ENCODE measurements at regions not wholly inside any gene's neighbourhood (a gene's known extent, or its start where the extent isn't known, plus 50 kb on each side); places are given as distances from the start of the nearest gene placed in this dataset.

GRCh38 chr9:95588724-95589588 is 72.2 kb upstream of the PTCH1 start:
- H3K27me3 ChIP-seq (ENCODE audit: control insufficient read depth, insufficient read depth, low read length): no peaks in the 10 kb centered on the region
- no peaks in the 10 kb centered on the region for H3K36me3 ChIP-seq (ENCODE audit: control insufficient read depth, insufficient read depth, low read length)
- no peak for DNase-seq (ENCODE audit: low read depth, low spot score)
- no peak overlapping the region for H3K27ac ChIP-seq (ENCODE audit: low read length)
- H3K9me3 ChIP-seq (ENCODE audit: control insufficient read depth, insufficient read depth, low read length): no peaks in the 10 kb centered on the region
- no CpG with 5 or more reads among the region's 9 CpGs for WGBS (ENCODE audit: insufficient coverage, insufficient read length)
- no peak overlapping the region for H3K4me3 ChIP-seq (ENCODE audit: low read length)
- H3K4me1 ChIP-seq (ENCODE audit: control insufficient read depth, insufficient read depth, low read length): peaks cover 3% of the 10 kb centered on the region; the same call in 1 of the 2 replicates

GRCh38 chr9:95587021-95587964 is 70.5 kb upstream of the PTCH1 start:
- WGBS (ENCODE audit: insufficient coverage, insufficient read length): no CpG with 5 or more reads among the region's 10 CpGs
- no peaks in the 10 kb centered on the region for H3K36me3 ChIP-seq (ENCODE audit: control insufficient read depth, insufficient read depth, low read length)
- no peaks in the 10 kb centered on the region for H3K27me3 ChIP-seq (ENCODE audit: control insufficient read depth, insufficient read depth, low read length)
- H3K9me3 ChIP-seq (ENCODE audit: control insufficient read depth, insufficient read depth, low read length): no peaks in the 10 kb centered on the region
- H3K27ac ChIP-seq (ENCODE audit: low read length): no peak overlapping the region
- H3K4me1 ChIP-seq (ENCODE audit: control insufficient read depth, insufficient read depth, low read length): peaks cover 4% of the 10 kb centered on the region; the same call in 1 of the 2 replicates
- DNase-seq (ENCODE audit: low read depth, low spot score): no peak
- H3K4me3 ChIP-seq (ENCODE audit: low read length): no peak overlapping the region

- H3K27ac ChIP-seq (ENCODE audit: low read length): no peak overlapping the region
- H3K27me3 ChIP-seq (ENCODE audit: control insufficient read depth, insufficient read depth, low read length): no peaks in the 10 kb centered on the region
- H3K4me1 ChIP-seq (ENCODE audit: control insufficient read depth, insufficient read depth, low read length): peaks cover 9% of the 10 kb centered on the region
- no peak for DNase-seq (ENCODE audit: low read depth, low spot score)
- H3K9me3 ChIP-seq (ENCODE audit: control insufficient read depth, insufficient read depth, low read length): no peaks in the 10 kb centered on the region
- no CpG with 5 or more reads among the region's 8 CpGs for WGBS (ENCODE audit: insufficient coverage, insufficient read length)
- H3K4me3 ChIP-seq (ENCODE audit: low read length): no peak overlapping the region
- no peaks in the 10 kb centered on the region for H3K36me3 ChIP-seq (ENCODE audit: control insufficient read depth, insufficient read depth, low read length)
These were observed 69.6 kb upstream of the PTCH1 start for GRCh38 chr9:95586326-95586725.

GRCh38 chr9:95585824-95586223 is 69.1 kb upstream of the PTCH1 start:
- no peak overlapping the region for H3K27ac ChIP-seq (ENCODE audit: low read length)
- H3K36me3 ChIP-seq (ENCODE audit: control insufficient read depth, insufficient read depth, low read length): no peaks in the 10 kb centered on the region
- no peak overlapping the region for H3K4me3 ChIP-seq (ENCODE audit: low read length)
- no CpG with 5 or more reads among the region's 11 CpGs for WGBS (ENCODE audit: insufficient coverage, insufficient read length)
- no peaks in the 10 kb centered on the region for H3K27me3 ChIP-seq (ENCODE audit: control insufficient read depth, insufficient read depth, low read length)
- peaks cover 9% of the 10 kb centered on the region for H3K4me1 ChIP-seq (ENCODE audit: control insufficient read depth, insufficient read depth, low read length)
- no peaks in the 10 kb centered on the region for H3K9me3 ChIP-seq (ENCODE audit: control insufficient read depth, insufficient read depth, low read length)
- no peak for DNase-seq (ENCODE audit: low read depth, low spot score)

GRCh38 chr9:95584176-95584575 is 67.4 kb upstream of the PTCH1 start:
- Histone ChIP-seq H3K9me3 (ENCODE audit: control insufficient read depth, insufficient read depth, low read length) (no peaks in the 10 kb centered on the region), H3K27ac (ENCODE audit: low read length) (no peak overlapping the region), H3K4me3 (ENCODE audit: low read length) (no peak overlapping the region), H3K36me3 (ENCODE audit: control insufficient read depth, insufficient read depth, low read length) (no peaks in the 10 kb centered on the region), H3K4me1 (ENCODE audit: control insufficient read depth, insufficient read depth, low read length) (peaks cover 9% of the 10 kb centered on the region), H3K27me3 (ENCODE audit: control insufficient read depth, insufficient read depth, low read length) (no peaks in the 10 kb centered on the region)
- WGBS (ENCODE audit: insufficient coverage, insufficient read length): no CpG with 5 or more reads among the region's 10 CpGs
- no peak for DNase-seq (ENCODE audit: low read depth, low spot score)

GRCh38 chr9:95581900-95582299 is 65.1 kb upstream of the PTCH1 start:
- Histone ChIP-seq H3K36me3 (ENCODE audit: control insufficient read depth, insufficient read depth, low read length) (no peaks in the 10 kb centered on the region), H3K27me3 (ENCODE audit: control insufficient read depth, insufficient read depth, low read length) (no peaks in the 10 kb centered on the region), H3K9me3 (ENCODE audit: control insufficient read depth, insufficient read depth, low read length) (no peaks in the 10 kb centered on the region), H3K4me3 (ENCODE audit: low read length) (no peak overlapping the region), H3K27ac (ENCODE audit: low read length) (no peak overlapping the region), H3K4me1 (ENCODE audit: control insufficient read depth, insufficient read depth, low read length) (peaks cover 9% of the 10 kb centered on the region)
- WGBS (ENCODE audit: insufficient coverage, insufficient read length): no CpG with 5 or more reads among the region's 5 CpGs
- DNase-seq (ENCODE audit: low read depth, low spot score): no peak

GRCh38 chr9:95580812-95581761 is 64.3 kb upstream of the PTCH1 start:
- Histone ChIP-seq H3K27me3 (ENCODE audit: control insufficient read depth, insufficient read depth, low read length) (no peaks in the 10 kb centered on the region), H3K36me3 (ENCODE audit: control insufficient read depth, insufficient read depth, low read length) (no peaks in the 10 kb centered on the region), H3K4me1 (ENCODE audit: control insufficient read depth, insufficient read depth, low read length) (peaks cover 7% of the 10 kb centered on the region), H3K9me3 (ENCODE audit: control insufficient read depth, insufficient read depth, low read length) (no peaks in the 10 kb centered on the region), H3K4me3 (ENCODE audit: low read length) (no peak overlapping the region), H3K27ac (ENCODE audit: low read length) (no peak overlapping the region)
- WGBS (ENCODE audit: insufficient coverage, insufficient read length): no CpG with 5 or more reads among the region's 22 CpGs
- no peak for DNase-seq (ENCODE audit: low read depth, low spot score)

- Histone ChIP-seq H3K27me3 (ENCODE audit: control insufficient read depth, insufficient read depth, low read length) (no peaks in the 10 kb centered on the region), H3K4me1 (ENCODE audit: control insufficient read depth, insufficient read depth, low read length) (peaks cover 3% of the 10 kb centered on the region; the same call in 1 of the 2 replicates), H3K4me3 (ENCODE audit: low read length) (no peak overlapping the region), H3K27ac (ENCODE audit: low read length) (no peak overlapping the region), H3K36me3 (ENCODE audit: control insufficient read depth, insufficient read depth, low read length) (no peaks in the 10 kb centered on the region), H3K9me3 (ENCODE audit: control insufficient read depth, insufficient read depth, low read length) (no peaks in the 10 kb centered on the region)
- DNase-seq (ENCODE audit: low read depth, low spot score): no peak
- WGBS (ENCODE audit: insufficient coverage, insufficient read length): no CpG with 5 or more reads among the region's 14 CpGs
These were observed 58.2 kb upstream of the PTCH1 start for GRCh38 chr9:95574866-95575553.

GRCh38 chr9:95574176-95574575 is 57.4 kb upstream of the PTCH1 start:
- WGBS (ENCODE audit: insufficient coverage, insufficient read length): no CpG with 5 or more reads among the region's 16 CpGs
- H3K27me3 ChIP-seq (ENCODE audit: control insufficient read depth, insufficient read depth, low read length): no peaks in the 10 kb centered on the region
- H3K36me3 ChIP-seq (ENCODE audit: control insufficient read depth, insufficient read depth, low read length): no peaks in the 10 kb centered on the region
- peaks cover 3% of the 10 kb centered on the region; the same call in 1 of the 2 replicates for H3K4me1 ChIP-seq (ENCODE audit: control insufficient read depth, insufficient read depth, low read length)
- H3K27ac ChIP-seq (ENCODE audit: low read length): no peak overlapping the region
- no peak overlapping the region for H3K4me3 ChIP-seq (ENCODE audit: low read length)
- no peak for DNase-seq (ENCODE audit: low read depth, low spot score)
- H3K9me3 ChIP-seq (ENCODE audit: control insufficient read depth, insufficient read depth, low read length): no peaks in the 10 kb centered on the region

Measured in iPS DF 6.9 (cell line).